ENCODE measurements at regions not wholly inside any gene's neighbourhood (a gene's known extent, or its start where the extent isn't known, plus 50 kb on each side); places are given as distances from the start of the nearest gene placed in this dataset.

DNA sequence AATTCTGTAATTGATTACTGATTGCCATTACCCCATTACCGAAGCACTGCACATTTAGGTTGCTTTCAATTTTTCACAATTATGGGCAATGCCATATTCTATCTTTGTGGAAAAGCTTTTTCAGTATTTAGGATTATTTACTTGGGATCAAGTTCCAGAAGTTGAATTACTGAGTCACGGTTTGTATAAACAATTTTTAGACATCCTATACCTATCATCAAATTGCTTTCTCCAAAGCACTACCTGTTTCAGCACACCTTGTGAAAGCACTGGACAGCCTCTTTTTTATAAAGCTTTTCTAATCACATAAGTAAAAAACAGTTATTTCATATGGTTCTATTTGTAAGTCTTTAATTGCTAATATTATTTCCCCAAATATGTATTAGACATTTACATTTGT lies 221.5 kb upstream of the CAND1 start:
- Histone ChIP-seq H2AFZ (ENCODE audit: low read length) (no peak overlapping the region), H3K9ac (ENCODE audit: insufficient read depth, low read depth, low read length) (no peak overlapping the region), H3K4me1 (ENCODE audit: insufficient read depth, low read length) (no peaks in the 10 kb centered on the region), H3K4me2 (ENCODE audit: low read depth, low read length) (no peak overlapping the region), H3K4me3 (replicated peaks in 1 of 3; ENCODE audit: insufficient read depth in 1 of 3, low read depth in 2 of 3, low read length in 3 of 3) (no peak overlapping the region), H4K20me1 (ENCODE audit: insufficient read depth, low read length) (no peaks in the 10 kb centered on the region), H3K36me3 (replicated peaks in 1 of 2; ENCODE audit: control insufficient read depth in 1 of 2, insufficient read depth in 2 of 2, low read length in 2 of 2) (no peaks in the 10 kb centered on the region), H3K9me3 (ENCODE audit: low read length) (no peaks in the 10 kb centered on the region), H3K79me2 (ENCODE audit: insufficient read depth, low read length) (no peaks in the 10 kb centered on the region), H3K27ac (ENCODE audit: extremely low read length, insufficient read depth, low read length) (no peak overlapping the region), H3K27me3 (ENCODE audit: control insufficient read depth in 1 of 2, insufficient read depth in 2 of 2, low read length in 2 of 2) (no peaks in the 10 kb centered on the region)
- ChIA-PET POLR2A (no interaction called here), CTCF (ENCODE audit: low intra/inter-chr PET ratio, low total read pairs) (no interaction called here)
- WGBS (ENCODE audit: low lambda C conversion rate): 0% methylated on average over 2 of the region's 2 CpGs
- BruUV-seq (replicated peaks): no TSS peak
- DNase-seq (ENCODE audit: low spot score) (no peak), ATAC-seq (no peak), FAIRE-seq (no peak)
- intact Hi-C loops (cut with micrococcal nuclease; ENCODE audit: unreplicated experiment): no loop called here
- in situ Hi-C loops (cut with HindIII; ENCODE audit: extremely low pct_ligation_motif_present, low pct_unique_long_range_greater_than_20kb): no loop called here
- TF ChIP-seq ZBTB37 (CRISPR knock-in tag; IDR thresholded peaks at IDR 0.05) (no peak), ZNF496 (CRISPR knock-in tag; IDR thresholded peaks at IDR 0.05; ENCODE audit: insufficient replicate concordance) (no peak), HOXA3 (CRISPR knock-in tag; IDR thresholded peaks at IDR 0.05) (no peak), ZNF674 (CRISPR knock-in tag; IDR thresholded peaks at IDR 0.05; ENCODE audit: low read depth) (no peak), YY1 (IDR thresholded peaks at IDR 0.05; ENCODE audit: insufficient read depth, insufficient replicate concordance, low read depth, low read length) (no peak), ZNF607 (CRISPR knock-in tag; IDR thresholded peaks at IDR 0.05; ENCODE audit: borderline replicate concordance) (no peak), ZXDC (CRISPR knock-in tag; IDR thresholded peaks at IDR 0.05) (no peak), POGZ (CRISPR knock-in tag; IDR thresholded peaks at IDR 0.05) (no peak), RBM39 (IDR thresholded peaks at IDR 0.05; ENCODE audit: low read depth, low read length, poor library complexity, severe bottlenecking) (no peak), PAX8 (CRISPR knock-in tag; IDR thresholded peaks at IDR 0.05; ENCODE audit: borderline replicate concordance) (no peak), ZNF383 (CRISPR knock-in tag; IDR thresholded peaks at IDR 0.05; ENCODE audit: borderline replicate concordance) (no peak), KMT2B (CRISPR knock-in tag; IDR thresholded peaks at IDR 0.05) (no peak), ZC3H4 (CRISPR knock-in tag; IDR thresholded peaks at IDR 0.05; ENCODE audit: borderline replicate concordance) (no peak)
- TF ChIP-seq, protein P1, sequence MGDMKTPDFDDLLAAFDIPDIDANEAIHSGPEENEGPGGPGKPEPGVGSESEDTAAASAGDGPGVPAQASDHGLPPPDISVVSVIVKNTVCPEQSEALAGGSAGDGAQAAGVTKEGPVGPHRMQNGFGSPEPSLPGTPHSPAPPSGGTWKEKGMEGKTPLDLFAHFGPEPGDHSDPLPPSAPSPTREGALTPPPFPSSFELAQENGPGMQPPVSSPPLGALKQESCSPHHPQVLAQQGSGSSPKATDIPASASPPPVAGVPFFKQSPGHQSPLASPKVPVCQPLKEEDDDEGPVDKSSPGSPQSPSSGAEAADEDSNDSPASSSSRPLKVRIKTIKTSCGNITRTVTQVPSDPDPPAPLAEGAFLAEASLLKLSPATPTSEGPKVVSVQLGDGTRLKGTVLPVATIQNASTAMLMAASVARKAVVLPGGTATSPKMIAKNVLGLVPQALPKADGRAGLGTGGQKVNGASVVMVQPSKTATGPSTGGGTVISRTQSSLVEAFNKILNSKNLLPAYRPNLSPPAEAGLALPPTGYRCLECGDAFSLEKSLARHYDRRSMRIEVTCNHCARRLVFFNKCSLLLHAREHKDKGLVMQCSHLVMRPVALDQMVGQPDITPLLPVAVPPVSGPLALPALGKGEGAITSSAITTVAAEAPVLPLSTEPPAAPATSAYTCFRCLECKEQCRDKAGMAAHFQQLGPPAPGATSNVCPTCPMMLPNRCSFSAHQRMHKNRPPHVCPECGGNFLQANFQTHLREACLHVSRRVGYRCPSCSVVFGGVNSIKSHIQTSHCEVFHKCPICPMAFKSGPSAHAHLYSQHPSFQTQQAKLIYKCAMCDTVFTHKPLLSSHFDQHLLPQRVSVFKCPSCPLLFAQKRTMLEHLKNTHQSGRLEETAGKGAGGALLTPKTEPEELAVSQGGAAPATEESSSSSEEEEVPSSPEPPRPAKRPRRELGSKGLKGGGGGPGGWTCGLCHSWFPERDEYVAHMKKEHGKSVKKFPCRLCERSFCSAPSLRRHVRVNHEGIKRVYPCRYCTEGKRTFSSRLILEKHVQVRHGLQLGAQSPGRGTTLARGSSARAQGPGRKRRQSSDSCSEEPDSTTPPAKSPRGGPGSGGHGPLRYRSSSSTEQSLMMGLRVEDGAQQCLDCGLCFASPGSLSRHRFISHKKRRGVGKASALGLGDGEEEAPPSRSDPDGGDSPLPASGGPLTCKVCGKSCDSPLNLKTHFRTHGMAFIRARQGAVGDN (CRISPR knock-in tag; IDR thresholded peaks at IDR 0.05): no peak
- TF ChIP-seq, protein P2, sequence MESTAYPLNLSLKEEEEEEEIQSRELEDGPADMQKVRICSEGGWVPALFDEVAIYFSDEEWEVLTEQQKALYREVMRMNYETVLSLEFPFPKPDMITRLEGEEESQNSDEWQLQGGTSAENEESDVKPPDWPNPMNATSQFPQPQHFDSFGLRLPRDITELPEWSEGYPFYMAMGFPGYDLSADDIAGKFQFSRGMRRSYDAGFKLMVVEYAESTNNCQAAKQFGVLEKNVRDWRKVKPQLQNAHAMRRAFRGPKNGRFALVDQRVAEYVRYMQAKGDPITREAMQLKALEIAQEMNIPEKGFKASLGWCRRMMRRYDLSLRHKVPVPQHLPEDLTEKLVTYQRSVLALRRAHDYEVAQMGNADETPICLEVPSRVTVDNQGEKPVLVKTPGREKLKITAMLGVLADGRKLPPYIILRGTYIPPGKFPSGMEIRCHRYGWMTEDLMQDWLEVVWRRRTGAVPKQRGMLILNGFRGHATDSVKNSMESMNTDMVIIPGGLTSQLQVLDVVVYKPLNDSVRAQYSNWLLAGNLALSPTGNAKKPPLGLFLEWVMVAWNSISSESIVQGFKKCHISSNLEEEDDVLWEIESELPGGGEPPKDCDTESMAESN (CRISPR knock-in tag; conservative IDR thresholded peaks at IDR 0.05): no peak

Data from HepG2 (cell line).